H1 (cell line): ENCODE measurements at regions not wholly inside any gene's neighbourhood (a gene's known extent, or its start where the extent isn't known, plus 50 kb on each side); places are given as distances from the start of the nearest gene placed in this dataset.

Experiments
- E2F6 ChIP-seq: IDR thresholded peaks from 2 replicates; pipeline ENCODE4 v1.6.1; 2012; ENCODE audit warnings: inconsistent platforms
- EP300 ChIP-seq, 2 experiments: IDR thresholded peaks; 1 replicate in 1 of 2; 2 replicates in 1 of 2; pipeline ENCODE4 v1.6.1; 2011 to 2012; ENCODE audit warnings: low read depth in 2 of 2, low read length in 2 of 2, mild to moderate bottlenecking in 2 of 2, borderline replicate concordance in 1 of 2, inconsistent platforms in 1 of 2, moderate library complexity in 1 of 2
- GABPA ChIP-seq: IDR thresholded peaks from 2 replicates; pipeline ENCODE4 v1.6.1; 2011; ENCODE audit warnings: mild to moderate bottlenecking, low read length, moderate library complexity, borderline replicate concordance; ENCODE audit not compliant: insufficient read depth
- GTF2F1 ChIP-seq: IDR thresholded peaks from 2 replicates; pipeline ENCODE4 v1.6.1; 2012; ENCODE audit warnings: low read depth, low read length, improper control_type of control experiment, borderline replicate concordance
- RAD21 ChIP-seq, 2 experiments: IDR thresholded peaks in 1 of 2; conservative IDR thresholded peaks in 1 of 2; 2 replicates each; pipeline ENCODE4 v1.6.1; 2011; ENCODE audit warnings: low read depth in 2 of 2, low read length in 2 of 2, improper control_type of control experiment in 1 of 2, inconsistent platforms in 1 of 2, mild to moderate bottlenecking in 1 of 2, moderate library complexity in 1 of 2
- SUZ12 ChIP-seq: fragments of 200-600 bp; sonication (generic); IDR thresholded peaks from 2 replicates; pipeline ENCODE4 v1.6.1; 2012; ENCODE audit warnings: mild to moderate bottlenecking, inconsistent platforms, low read length, moderate library complexity, mixed read lengths
- TF ChIP-seq, protein P1 (sequence below): fragments of 300-600 bp; sonication (generic); IDR thresholded peaks from 2 replicates; pipeline ENCODE4 v1.7.1; 2012; ENCODE audit warnings: low read length, moderate library complexity, mild to moderate bottlenecking, inconsistent platforms; ENCODE audit not compliant: insufficient replicate concordance

- TF ChIP-seq, protein P1, sequence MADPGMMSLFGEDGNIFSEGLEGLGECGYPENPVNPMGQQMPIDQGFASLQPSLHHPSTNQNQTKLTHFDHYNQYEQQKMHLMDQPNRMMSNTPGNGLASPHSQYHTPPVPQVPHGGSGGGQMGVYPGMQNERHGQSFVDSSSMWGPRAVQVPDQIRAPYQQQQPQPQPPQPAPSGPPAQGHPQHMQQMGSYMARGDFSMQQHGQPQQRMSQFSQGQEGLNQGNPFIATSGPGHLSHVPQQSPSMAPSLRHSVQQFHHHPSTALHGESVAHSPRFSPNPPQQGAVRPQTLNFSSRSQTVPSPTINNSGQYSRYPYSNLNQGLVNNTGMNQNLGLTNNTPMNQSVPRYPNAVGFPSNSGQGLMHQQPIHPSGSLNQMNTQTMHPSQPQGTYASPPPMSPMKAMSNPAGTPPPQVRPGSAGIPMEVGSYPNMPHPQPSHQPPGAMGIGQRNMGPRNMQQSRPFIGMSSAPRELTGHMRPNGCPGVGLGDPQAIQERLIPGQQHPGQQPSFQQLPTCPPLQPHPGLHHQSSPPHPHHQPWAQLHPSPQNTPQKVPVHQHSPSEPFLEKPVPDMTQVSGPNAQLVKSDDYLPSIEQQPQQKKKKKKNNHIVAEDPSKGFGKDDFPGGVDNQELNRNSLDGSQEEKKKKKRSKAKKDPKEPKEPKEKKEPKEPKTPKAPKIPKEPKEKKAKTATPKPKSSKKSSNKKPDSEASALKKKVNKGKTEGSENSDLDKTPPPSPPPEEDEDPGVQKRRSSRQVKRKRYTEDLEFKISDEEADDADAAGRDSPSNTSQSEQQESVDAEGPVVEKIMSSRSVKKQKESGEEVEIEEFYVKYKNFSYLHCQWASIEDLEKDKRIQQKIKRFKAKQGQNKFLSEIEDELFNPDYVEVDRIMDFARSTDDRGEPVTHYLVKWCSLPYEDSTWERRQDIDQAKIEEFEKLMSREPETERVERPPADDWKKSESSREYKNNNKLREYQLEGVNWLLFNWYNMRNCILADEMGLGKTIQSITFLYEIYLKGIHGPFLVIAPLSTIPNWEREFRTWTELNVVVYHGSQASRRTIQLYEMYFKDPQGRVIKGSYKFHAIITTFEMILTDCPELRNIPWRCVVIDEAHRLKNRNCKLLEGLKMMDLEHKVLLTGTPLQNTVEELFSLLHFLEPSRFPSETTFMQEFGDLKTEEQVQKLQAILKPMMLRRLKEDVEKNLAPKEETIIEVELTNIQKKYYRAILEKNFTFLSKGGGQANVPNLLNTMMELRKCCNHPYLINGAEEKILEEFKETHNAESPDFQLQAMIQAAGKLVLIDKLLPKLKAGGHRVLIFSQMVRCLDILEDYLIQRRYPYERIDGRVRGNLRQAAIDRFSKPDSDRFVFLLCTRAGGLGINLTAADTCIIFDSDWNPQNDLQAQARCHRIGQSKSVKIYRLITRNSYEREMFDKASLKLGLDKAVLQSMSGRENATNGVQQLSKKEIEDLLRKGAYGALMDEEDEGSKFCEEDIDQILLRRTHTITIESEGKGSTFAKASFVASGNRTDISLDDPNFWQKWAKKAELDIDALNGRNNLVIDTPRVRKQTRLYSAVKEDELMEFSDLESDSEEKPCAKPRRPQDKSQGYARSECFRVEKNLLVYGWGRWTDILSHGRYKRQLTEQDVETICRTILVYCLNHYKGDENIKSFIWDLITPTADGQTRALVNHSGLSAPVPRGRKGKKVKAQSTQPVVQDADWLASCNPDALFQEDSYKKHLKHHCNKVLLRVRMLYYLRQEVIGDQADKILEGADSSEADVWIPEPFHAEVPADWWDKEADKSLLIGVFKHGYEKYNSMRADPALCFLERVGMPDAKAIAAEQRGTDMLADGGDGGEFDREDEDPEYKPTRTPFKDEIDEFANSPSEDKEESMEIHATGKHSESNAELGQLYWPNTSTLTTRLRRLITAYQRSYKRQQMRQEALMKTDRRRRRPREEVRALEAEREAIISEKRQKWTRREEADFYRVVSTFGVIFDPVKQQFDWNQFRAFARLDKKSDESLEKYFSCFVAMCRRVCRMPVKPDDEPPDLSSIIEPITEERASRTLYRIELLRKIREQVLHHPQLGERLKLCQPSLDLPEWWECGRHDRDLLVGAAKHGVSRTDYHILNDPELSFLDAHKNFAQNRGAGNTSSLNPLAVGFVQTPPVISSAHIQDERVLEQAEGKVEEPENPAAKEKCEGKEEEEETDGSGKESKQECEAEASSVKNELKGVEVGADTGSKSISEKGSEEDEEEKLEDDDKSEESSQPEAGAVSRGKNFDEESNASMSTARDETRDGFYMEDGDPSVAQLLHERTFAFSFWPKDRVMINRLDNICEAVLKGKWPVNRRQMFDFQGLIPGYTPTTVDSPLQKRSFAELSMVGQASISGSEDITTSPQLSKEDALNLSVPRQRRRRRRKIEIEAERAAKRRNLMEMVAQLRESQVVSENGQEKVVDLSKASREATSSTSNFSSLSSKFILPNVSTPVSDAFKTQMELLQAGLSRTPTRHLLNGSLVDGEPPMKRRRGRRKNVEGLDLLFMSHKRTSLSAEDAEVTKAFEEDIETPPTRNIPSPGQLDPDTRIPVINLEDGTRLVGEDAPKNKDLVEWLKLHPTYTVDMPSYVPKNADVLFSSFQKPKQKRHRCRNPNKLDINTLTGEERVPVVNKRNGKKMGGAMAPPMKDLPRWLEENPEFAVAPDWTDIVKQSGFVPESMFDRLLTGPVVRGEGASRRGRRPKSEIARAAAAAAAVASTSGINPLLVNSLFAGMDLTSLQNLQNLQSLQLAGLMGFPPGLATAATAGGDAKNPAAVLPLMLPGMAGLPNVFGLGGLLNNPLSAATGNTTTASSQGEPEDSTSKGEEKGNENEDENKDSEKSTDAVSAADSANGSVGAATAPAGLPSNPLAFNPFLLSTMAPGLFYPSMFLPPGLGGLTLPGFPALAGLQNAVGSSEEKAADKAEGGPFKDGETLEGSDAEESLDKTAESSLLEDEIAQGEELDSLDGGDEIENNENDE: no peak
- TF ChIP-seq SUZ12 (no peak), RAD21 (IDR thresholded peaks at IDR 0.05 in 1 of 2, conservative IDR thresholded peaks at IDR 0.05 in 1 of 2; ENCODE audit: low read depth in 2 of 2, low read length in 2 of 2) (no peak), E2F6 (no peak), EP300 (IDR thresholded peaks at IDR 0.05; ENCODE audit: borderline replicate concordance in 1 of 2, low read depth in 2 of 2, low read length in 2 of 2) (no peak), GABPA (no peak), GTF2F1 (no peak)
Measured at GRCh38 chr2:239819974-239820555, 205.1 kb downstream of the NDUFA10 start (continued).
